ENCODE measurements at regions not wholly inside any gene's neighbourhood (a gene's known extent, or its start where the extent isn't known, plus 50 kb on each side); places are given as distances from the start of the nearest gene placed in this dataset.

GRCh38 chr10:81031774-81032173 is 494.1 kb downstream of the SH2D4B start:
- no peak for ATAC-seq

- ATAC-seq = no peak
These were observed 496.7 kb downstream of the SH2D4B start for GRCh38 chr10:81034383-81034782.

GRCh38 chr10:81036257-81036656 is 498.6 kb downstream of the SH2D4B start:
- ATAC-seq = no peak

GRCh38 chr10:81040031-81040430 is 502.3 kb downstream of the SH2D4B start:
- ATAC-seq = no peak

GRCh38 chr10:81040940-81041339 is 503.2 kb downstream of the SH2D4B start:
- ATAC-seq = no peak

- no peak for ATAC-seq
These were observed 504.9 kb downstream of the SH2D4B start for GRCh38 chr10:81042647-81043046.

GRCh38 chr10:81065474-81065873 is 527.8 kb downstream of the SH2D4B start:
- no peak for ATAC-seq

GRCh38 chr10:81068460-81068859 is 530.8 kb downstream of the SH2D4B start:
- ATAC-seq = no peak

GRCh38 chr10:81071087-81071796 is 533.5 kb downstream of the SH2D4B start:
- no peak for ATAC-seq

GRCh38 chr10:81073155-81073554 is 535.5 kb downstream of the SH2D4B start:
- ATAC-seq = no peak

GRCh38 chr10:81081887-81082620 is 544.4 kb downstream of the SH2D4B start:
- ATAC-seq = no peak

- ATAC-seq = no peak
These were observed 545.1 kb downstream of the SH2D4B start for GRCh38 chr10:81082621-81083376.

- ATAC-seq = no peak
These were observed 555.4 kb downstream of the SH2D4B start for GRCh38 chr10:81093056-81093455.

- no peak for ATAC-seq
These were observed 557.5 kb downstream of the SH2D4B start for GRCh38 chr10:81095238-81095637.

- no peak for ATAC-seq
These were observed 558.9 kb downstream of the SH2D4B start for GRCh38 chr10:81096558-81096957.

- no peak for ATAC-seq
These were observed 563.4 kb downstream of the SH2D4B start for GRCh38 chr10:81101062-81101461.

GRCh38 chr10:81104494-81104893 is 566.8 kb downstream of the SH2D4B start:
- no peak for ATAC-seq

GRCh38 chr10:81108516-81109199 is 571.0 kb downstream of the SH2D4B start:
- ATAC-seq = no peak

- ATAC-seq = no peak
These were observed 571.6 kb downstream of the SH2D4B start for GRCh38 chr10:81109200-81109752.

- ATAC-seq = no peak
These were observed 578.5 kb downstream of the SH2D4B start for GRCh38 chr10:81116201-81116600.

GRCh38 chr10:81116990-81117389 is 579.3 kb downstream of the SH2D4B start:
- ATAC-seq = no peak

- ATAC-seq = no peak
These were observed 590.2 kb downstream of the SH2D4B start for GRCh38 chr10:81127931-81128330.

- no peak for ATAC-seq
These were observed 592.3 kb downstream of the SH2D4B start for GRCh38 chr10:81130014-81130413.

All from activated CD4-positive, CD25-positive, alpha-beta regulatory T cell treated with anti-CD3 and anti-CD28 coated beads, Interleukin-2, amount 50 U/mL, for 24 hours (primary cell).